Tibial nerve (tissue), 4 donors: ENCODE measurements at regions not wholly inside any gene's neighbourhood (a gene's known extent, or its start where the extent isn't known, plus 50 kb on each side); places are given as distances from the start of the nearest gene placed in this dataset.

Source experiments
- DNase-seq, 2 donors: peaks; one replicate each; pipeline ENCODE4 v3.0.0-alpha.2; 2019; ENCODE audit warnings: low spot score in 2 of 2
- H3K27ac ChIP-seq, 4 donors: fragments of 200-600 bp; sonication (generic) in 3 of 4; one replicate each; pipeline ENCODE4 v1.5.1; 2017 to 2019; ENCODE audit warnings: mild to moderate bottlenecking in 1 of 4
- H3K27me3 ChIP-seq, 2 donors: fragments of 200-600 bp; sonication (generic) in 1 of 2; one replicate each; pipeline versions ENCODE4 v1.5.1 to v1.6.0; 2017 to 2019
- H3K36me3 ChIP-seq, 3 donors: fragments of 200-600 bp; sonication (generic); one replicate each; pipeline ENCODE4 v1.5.1; 2018 to 2019
- H3K4me1 ChIP-seq, 4 donors: fragments of 200-600 bp; sonication (generic) in 3 of 4; one replicate each; pipeline ENCODE4 v1.5.1; 2017 to 2019
- H3K4me3 ChIP-seq, 4 donors: fragments of 200-600 bp; sonication (generic) in 3 of 4; one replicate each; pipeline ENCODE4 v1.5.1; 2017 to 2019; ENCODE audit warnings: mild to moderate bottlenecking in 1 of 4, moderate library complexity in 1 of 4
- H3K9me3 ChIP-seq, 4 donors: fragments of 200-600 bp; sonication (generic) in 3 of 4; one replicate each; pipeline ENCODE4 v1.5.1; 2017 to 2019
- EP300 ChIP-seq, 2 donors: sonication (generic); formaldehyde crosslinking; IDR thresholded peaks; one replicate each; pipeline ENCODE4 v1.6.1; 2017; ENCODE audit warnings: antibody characterized with exemption in 2 of 2, mild to moderate bottlenecking in 1 of 2
- POLR2A ChIP-seq, 2 donors: fragments of 450-650 bp; IDR thresholded peaks; one replicate each; pipeline ENCODE4 v1.6.1; 2017; ENCODE audit warnings: antibody characterized with exemption in 2 of 2, mild to moderate bottlenecking in 2 of 2, moderate library complexity in 2 of 2
- WGBS, 2 donors: methylation state at CpG; one replicate each; pipeline ENCODE4 v1.1.5; 2018; 5-methylcytosine and 5-hydroxymethylcytosine counted together
- TF ChIP-seq, protein P1 (sequence below), 5 experiments: fragments of 200-600 bp in 3 of 5; fragments of 450-650 bp in 2 of 5; sonication (generic) in 3 of 5; IDR thresholded peaks; one replicate each; pipeline ENCODE4 v1.5.1; 2016 to 2019; ENCODE audit warnings: antibody characterized with exemption in 5 of 5, mild to moderate bottlenecking in 3 of 5, moderate library complexity in 2 of 5

- no peak overlapping the region for H3K27ac ChIP-seq
- WGBS, 2 donors: 41 to 47% methylated on average over 3 of the region's 3 CpGs
- TF ChIP-seq, protein P1, sequence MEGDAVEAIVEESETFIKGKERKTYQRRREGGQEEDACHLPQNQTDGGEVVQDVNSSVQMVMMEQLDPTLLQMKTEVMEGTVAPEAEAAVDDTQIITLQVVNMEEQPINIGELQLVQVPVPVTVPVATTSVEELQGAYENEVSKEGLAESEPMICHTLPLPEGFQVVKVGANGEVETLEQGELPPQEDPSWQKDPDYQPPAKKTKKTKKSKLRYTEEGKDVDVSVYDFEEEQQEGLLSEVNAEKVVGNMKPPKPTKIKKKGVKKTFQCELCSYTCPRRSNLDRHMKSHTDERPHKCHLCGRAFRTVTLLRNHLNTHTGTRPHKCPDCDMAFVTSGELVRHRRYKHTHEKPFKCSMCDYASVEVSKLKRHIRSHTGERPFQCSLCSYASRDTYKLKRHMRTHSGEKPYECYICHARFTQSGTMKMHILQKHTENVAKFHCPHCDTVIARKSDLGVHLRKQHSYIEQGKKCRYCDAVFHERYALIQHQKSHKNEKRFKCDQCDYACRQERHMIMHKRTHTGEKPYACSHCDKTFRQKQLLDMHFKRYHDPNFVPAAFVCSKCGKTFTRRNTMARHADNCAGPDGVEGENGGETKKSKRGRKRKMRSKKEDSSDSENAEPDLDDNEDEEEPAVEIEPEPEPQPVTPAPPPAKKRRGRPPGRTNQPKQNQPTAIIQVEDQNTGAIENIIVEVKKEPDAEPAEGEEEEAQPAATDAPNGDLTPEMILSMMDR (IDR thresholded peaks at IDR 0.05): no peak
- TF ChIP-seq POLR2A (IDR thresholded peaks at IDR 0.05) (no peak), EP300 (IDR thresholded peaks at IDR 0.05) (no peak)
Observed at GRCh38 chr18:69259282-69259681, 141.4 kb upstream of the DOK6 start.

DNA sequence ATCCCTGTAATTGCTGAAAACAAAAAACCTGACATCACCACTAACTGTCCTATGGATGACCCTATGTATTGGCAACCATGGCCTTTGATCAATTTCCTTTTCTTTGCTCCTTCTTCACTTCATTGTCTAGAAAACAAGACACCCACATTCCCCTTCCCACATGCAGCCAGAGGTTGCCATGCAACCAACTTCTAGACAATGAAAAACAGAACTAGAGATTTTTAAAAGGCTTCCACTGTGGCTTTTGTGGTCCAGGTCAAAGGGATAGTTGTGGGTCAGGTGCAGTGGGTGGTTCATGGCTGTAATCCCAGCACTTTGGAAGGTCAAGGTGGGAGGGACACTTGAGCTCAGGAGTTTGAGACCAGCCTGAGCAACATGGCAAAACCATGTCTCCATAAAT lies 139.3 kb upstream of the DOK6 start:
- DNase-seq: no peak
- Histone ChIP-seq H3K27ac (no peak overlapping the region), H3K4me3 (no peak overlapping the region), H3K36me3 (no peaks in the 10 kb centered on the region), H3K27me3 (no peaks in the 10 kb centered on the region), H3K4me1 (no peaks in the 10 kb centered on the region), H3K9me3 (peaks cover 0 to 5% (median 0%) of the 10 kb centered on the region in 4 donors)
- TF ChIP-seq, protein P1 (IDR thresholded peaks at IDR 0.05): no peak
- no peak for TF ChIP-seq EP300 (IDR thresholded peaks at IDR 0.05)

More at GRCh38 chr18:69259282-69259681, 141.4 kb upstream of the DOK6 start:
- no peaks in the 10 kb centered on the region for H3K4me1 ChIP-seq
- no peaks in the 10 kb centered on the region for H3K36me3 ChIP-seq
- no peaks in the 10 kb centered on the region for H3K27me3 ChIP-seq
- peaks cover 0 to 5% (median 0%) of the 10 kb centered on the region in 4 donors for H3K9me3 ChIP-seq
- DNase-seq: no peak
- no peak overlapping the region for H3K4me3 ChIP-seq

DNA sequence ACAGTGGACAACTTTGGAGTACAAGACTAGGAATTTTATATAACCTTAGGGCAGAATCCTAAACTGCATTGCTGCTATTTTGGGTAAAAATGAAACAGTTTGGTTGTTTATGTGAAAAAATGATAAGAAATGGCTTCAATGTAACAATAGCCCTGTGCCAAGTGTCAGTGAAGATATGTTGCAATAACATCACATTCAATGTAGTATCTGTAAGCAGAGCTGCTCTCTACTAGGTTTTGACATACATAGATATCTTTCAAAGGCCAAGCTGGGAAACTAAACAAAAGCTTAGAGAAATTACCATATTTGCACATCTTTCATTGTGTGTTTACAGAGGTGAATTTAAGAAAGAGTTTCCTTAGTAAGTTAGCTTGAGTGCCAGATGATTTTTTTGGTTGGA lies 135.0 kb upstream of the DOK6 start:
- Histone ChIP-seq H3K27me3 (no peaks in the 10 kb centered on the region), H3K27ac (no peak overlapping the region), H3K4me1 (no peaks in the 10 kb centered on the region), H3K9me3 (no peaks in the 10 kb centered on the region), H3K36me3 (no peaks in the 10 kb centered on the region), H3K4me3 (no peak overlapping the region)
- no peak for DNase-seq
- TF ChIP-seq EP300 (IDR thresholded peaks at IDR 0.05): no peak
- TF ChIP-seq, protein P1 (IDR thresholded peaks at IDR 0.05): no peak
- TF ChIP-seq POLR2A (IDR thresholded peaks at IDR 0.05): no peak

DNA sequence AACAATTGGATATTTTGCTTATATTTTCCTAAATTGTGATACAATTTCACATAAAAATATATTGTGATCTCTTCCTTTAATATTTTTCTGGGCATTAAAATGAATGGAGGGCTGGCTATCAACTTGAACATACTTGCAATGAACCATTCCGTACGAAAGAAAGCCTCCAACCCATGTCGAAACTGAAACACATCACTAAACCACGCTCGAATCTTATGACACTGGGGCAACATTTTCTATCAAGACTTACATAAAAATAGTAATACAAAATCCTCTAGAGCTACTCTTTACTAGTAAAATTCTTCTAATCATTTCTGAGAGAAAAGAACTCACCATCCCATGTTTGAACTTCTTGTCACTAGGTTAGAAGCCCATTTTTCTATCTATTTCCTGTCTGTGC lies 132.8 kb upstream of the DOK6 start:
- no peak overlapping the region for H3K27ac ChIP-seq
- no peak overlapping the region for H3K4me3 ChIP-seq
- TF ChIP-seq, protein P1 (IDR thresholded peaks at IDR 0.05): no peak
- TF ChIP-seq EP300 (IDR thresholded peaks at IDR 0.05): no peak
- no peak for TF ChIP-seq POLR2A (IDR thresholded peaks at IDR 0.05)
- H3K4me1 ChIP-seq: no peaks in the 10 kb centered on the region
- DNase-seq: no peak
- H3K9me3 ChIP-seq: no peaks in the 10 kb centered on the region
- 96% methylated on average over 5 of the region's 5 CpGs for WGBS, 2 donors
- H3K36me3 ChIP-seq: no peaks in the 10 kb centered on the region
- H3K27me3 ChIP-seq: no peaks in the 10 kb centered on the region

- Histone ChIP-seq H3K36me3 (no peaks in the 10 kb centered on the region), H3K27me3 (no peaks in the 10 kb centered on the region), H3K9me3 (no peaks in the 10 kb centered on the region), H3K4me1 (no peaks in the 10 kb centered on the region), H3K27ac (no peak overlapping the region), H3K4me3 (no peak overlapping the region)
- TF ChIP-seq POLR2A (IDR thresholded peaks at IDR 0.05): no peak
- TF ChIP-seq, protein P1 (IDR thresholded peaks at IDR 0.05): no peak
- no peak for TF ChIP-seq EP300 (IDR thresholded peaks at IDR 0.05)
- DNase-seq: no peak
- WGBS, 2 donors: 65 to 77% methylated on average over 3 of the region's 3 CpGs
Observed at GRCh38 chr18:69282371-69282770, 118.3 kb upstream of the DOK6 start.
